ENCODE measurements at regions not wholly inside any gene's neighbourhood (a gene's known extent, or its start where the extent isn't known, plus 50 kb on each side); places are given as distances from the start of the nearest gene placed in this dataset.

GRCh38 chr20:58000861-58001260 is 227.6 kb downstream of the ANKRD60 start:
- TF ChIP-seq, protein P1, sequence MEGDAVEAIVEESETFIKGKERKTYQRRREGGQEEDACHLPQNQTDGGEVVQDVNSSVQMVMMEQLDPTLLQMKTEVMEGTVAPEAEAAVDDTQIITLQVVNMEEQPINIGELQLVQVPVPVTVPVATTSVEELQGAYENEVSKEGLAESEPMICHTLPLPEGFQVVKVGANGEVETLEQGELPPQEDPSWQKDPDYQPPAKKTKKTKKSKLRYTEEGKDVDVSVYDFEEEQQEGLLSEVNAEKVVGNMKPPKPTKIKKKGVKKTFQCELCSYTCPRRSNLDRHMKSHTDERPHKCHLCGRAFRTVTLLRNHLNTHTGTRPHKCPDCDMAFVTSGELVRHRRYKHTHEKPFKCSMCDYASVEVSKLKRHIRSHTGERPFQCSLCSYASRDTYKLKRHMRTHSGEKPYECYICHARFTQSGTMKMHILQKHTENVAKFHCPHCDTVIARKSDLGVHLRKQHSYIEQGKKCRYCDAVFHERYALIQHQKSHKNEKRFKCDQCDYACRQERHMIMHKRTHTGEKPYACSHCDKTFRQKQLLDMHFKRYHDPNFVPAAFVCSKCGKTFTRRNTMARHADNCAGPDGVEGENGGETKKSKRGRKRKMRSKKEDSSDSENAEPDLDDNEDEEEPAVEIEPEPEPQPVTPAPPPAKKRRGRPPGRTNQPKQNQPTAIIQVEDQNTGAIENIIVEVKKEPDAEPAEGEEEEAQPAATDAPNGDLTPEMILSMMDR (conservative IDR thresholded peaks at IDR 0.05; ENCODE audit: low read length), result no peak
- TF ChIP-seq EZH2phosphoT487 (IDR thresholded peaks at IDR 0.05; ENCODE audit: borderline replicate concordance, low read depth, low read length), result no peak

Measured in OCI-LY7 (cell line).